Smooth muscle cell (in vitro differentiated cells): ENCODE measurements at regions not wholly inside any gene's neighbourhood (a gene's known extent, or its start where the extent isn't known, plus 50 kb on each side); places are given as distances from the start of the nearest gene placed in this dataset.

Experiments
- DNase-seq: peaks from one replicate; lab custom pipeline; 2025; ENCODE audit not compliant: unreplicated experiment; lab: John Stamatoyannopoulos, UW
- H2AFZ ChIP-seq: fragments of 200-600 bp; sonication (generic); 2 replicates; pipeline ENCODE4 v1.6.0; 2016; ENCODE audit warnings: antibody characterized with exemption, low read depth, mild to moderate bottlenecking
- H3F3A ChIP-seq: fragments of 200-600 bp; sonication (generic); 2 replicates; pipeline ENCODE4 v1.6.0; 2017; ENCODE audit warnings: antibody characterized with exemption, low read depth
- H3K27ac ChIP-seq: fragments of 200-600 bp; sonication (generic); 2 replicates; pipeline ENCODE4 v1.5.1; 2016; ENCODE audit warnings: low read depth, mild to moderate bottlenecking
- H3K27me3 ChIP-seq: fragments of 200-600 bp; sonication (generic); 2 replicates; pipeline ENCODE4 v1.6.1; 2016; ENCODE audit warnings: low read depth, mild to moderate bottlenecking
- H3K36me3 ChIP-seq: fragments of 200-600 bp; sonication (generic); 2 replicates; pipeline ENCODE4 v1.5.1; 2016; ENCODE audit warnings: low read depth
- H3K4me1 ChIP-seq: fragments of 200-600 bp; sonication (generic); 2 replicates; pipeline ENCODE4 v1.5.1; 2016; ENCODE audit warnings: low read depth
- H3K4me2 ChIP-seq: fragments of 200-600 bp; sonication (generic); 2 replicates; pipeline ENCODE4 v1.6.0; 2016; ENCODE audit warnings: mild to moderate bottlenecking
- H3K4me3 ChIP-seq: fragments of 200-600 bp; sonication (generic); 2 replicates; pipeline ENCODE4 v1.5.1; 2016; ENCODE audit warnings: mild to moderate bottlenecking
- H3K79me2 ChIP-seq: fragments of 200-600 bp; sonication (generic); 2 replicates; pipeline ENCODE4 v1.6.0; 2016; ENCODE audit warnings: low read depth, mild to moderate bottlenecking
- H3K9ac ChIP-seq: fragments of 200-600 bp; sonication (generic); 2 replicates; pipeline ENCODE4 v1.6.0; 2016; ENCODE audit warnings: low read depth
- H3K9me3 ChIP-seq: fragments of 200-600 bp; sonication (generic); replicated peaks from 2 replicates; pipeline ENCODE4 v1.5.1; 2016; ENCODE audit warnings: low read depth
- H4K20me1 ChIP-seq: fragments of 200-600 bp; sonication (generic); 2 replicates; pipeline ENCODE4 v1.6.0; 2016; ENCODE audit warnings: low read depth
- WGBS: methylation state at CpG from one replicate; pipeline ENCODE4 v1.1.7; 2016; ENCODE audit warnings: low lambda C conversion rate; 5-methylcytosine and 5-hydroxymethylcytosine counted together
- TF ChIP-seq, protein P1 (sequence below): fragments of 200-600 bp; sonication (generic); IDR thresholded peaks from 2 replicates; pipeline ENCODE4 v1.5.1; 2017; ENCODE audit warnings: borderline replicate concordance, mild to moderate bottlenecking, antibody characterized with exemption; ENCODE audit not compliant: insufficient read depth, poor library complexity, severe bottlenecking

- Histone ChIP-seq H3K36me3 (no peaks in the 10 kb centered on the region), H3F3A (no peaks in the 10 kb centered on the region), H3K79me2 (no peaks in the 10 kb centered on the region), H3K4me3 (no peak overlapping the region), H3K9me3 (no peaks in the 10 kb centered on the region), H3K27me3 (no peaks in the 10 kb centered on the region), H3K4me2 (no peak overlapping the region), H3K4me1 (no peaks in the 10 kb centered on the region), H4K20me1 (no peaks in the 10 kb centered on the region), H3K27ac (no peak overlapping the region), H2AFZ (no peak overlapping the region), H3K9ac (no peak overlapping the region)
- DNase-seq: no peak
- TF ChIP-seq, protein P1, sequence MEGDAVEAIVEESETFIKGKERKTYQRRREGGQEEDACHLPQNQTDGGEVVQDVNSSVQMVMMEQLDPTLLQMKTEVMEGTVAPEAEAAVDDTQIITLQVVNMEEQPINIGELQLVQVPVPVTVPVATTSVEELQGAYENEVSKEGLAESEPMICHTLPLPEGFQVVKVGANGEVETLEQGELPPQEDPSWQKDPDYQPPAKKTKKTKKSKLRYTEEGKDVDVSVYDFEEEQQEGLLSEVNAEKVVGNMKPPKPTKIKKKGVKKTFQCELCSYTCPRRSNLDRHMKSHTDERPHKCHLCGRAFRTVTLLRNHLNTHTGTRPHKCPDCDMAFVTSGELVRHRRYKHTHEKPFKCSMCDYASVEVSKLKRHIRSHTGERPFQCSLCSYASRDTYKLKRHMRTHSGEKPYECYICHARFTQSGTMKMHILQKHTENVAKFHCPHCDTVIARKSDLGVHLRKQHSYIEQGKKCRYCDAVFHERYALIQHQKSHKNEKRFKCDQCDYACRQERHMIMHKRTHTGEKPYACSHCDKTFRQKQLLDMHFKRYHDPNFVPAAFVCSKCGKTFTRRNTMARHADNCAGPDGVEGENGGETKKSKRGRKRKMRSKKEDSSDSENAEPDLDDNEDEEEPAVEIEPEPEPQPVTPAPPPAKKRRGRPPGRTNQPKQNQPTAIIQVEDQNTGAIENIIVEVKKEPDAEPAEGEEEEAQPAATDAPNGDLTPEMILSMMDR: no peak
- 81% methylated on average over 4 of the region's 4 CpGs for WGBS
These were observed 217.6 kb downstream of the TPRG1 start for GRCh38 chr3:189389346-189389745.

- Histone ChIP-seq H3K27ac (no peak overlapping the region), H2AFZ (no peak overlapping the region)
These were observed 221.8 kb downstream of the TPRG1 start for GRCh38 chr3:189393598-189393997.

DNA sequence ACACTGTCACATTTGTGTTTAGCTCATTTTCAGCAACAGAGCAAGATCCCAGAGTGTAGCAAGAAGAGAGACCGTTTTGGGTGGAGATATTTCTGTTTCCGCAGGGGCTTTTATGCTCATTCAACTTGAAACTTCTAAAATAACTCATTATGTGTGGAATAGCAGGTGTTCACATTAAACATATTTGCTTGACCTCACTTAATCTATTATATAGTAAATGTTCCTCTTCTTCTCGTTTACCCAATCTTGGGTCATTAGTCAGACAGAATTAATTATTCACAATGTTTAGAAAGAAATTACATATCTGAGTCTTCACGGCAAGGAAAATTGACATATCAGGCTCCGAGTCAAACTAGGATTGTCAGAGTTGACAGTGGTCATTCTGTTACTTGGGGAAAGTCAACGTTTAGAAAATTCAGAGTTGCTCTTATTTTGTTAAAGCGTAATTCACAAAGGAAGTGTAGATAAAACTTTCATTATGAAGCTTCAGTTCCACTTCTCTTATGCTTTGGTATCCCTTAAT lies 222.9 kb downstream of the TPRG1 start:
- H3F3A ChIP-seq: no peaks in the 10 kb centered on the region
- no peak overlapping the region for H2AFZ ChIP-seq
- TF ChIP-seq, protein P1: no peak
- DNase-seq: no peak
- no peak overlapping the region for H3K4me2 ChIP-seq
- no peak overlapping the region for H3K27ac ChIP-seq
- WGBS: 89% methylated on average over 7 of the region's 7 CpGs
- no peak overlapping the region for H3K9ac ChIP-seq
- no peaks in the 10 kb centered on the region for H4K20me1 ChIP-seq
- H3K4me1 ChIP-seq: no peaks in the 10 kb centered on the region
- no peaks in the 10 kb centered on the region for H3K36me3 ChIP-seq
- H3K4me3 ChIP-seq: no peak overlapping the region
- no peaks in the 10 kb centered on the region for H3K9me3 ChIP-seq
- no peaks in the 10 kb centered on the region for H3K79me2 ChIP-seq
- no peaks in the 10 kb centered on the region for H3K27me3 ChIP-seq

More at GRCh38 chr3:189393598-189393997, 221.8 kb downstream of the TPRG1 start:
- Histone ChIP-seq H3K36me3 (no peaks in the 10 kb centered on the region), H3K9me3 (no peaks in the 10 kb centered on the region), H4K20me1 (no peaks in the 10 kb centered on the region), H3K4me2 (no peak overlapping the region), H3K9ac (no peak overlapping the region), H3K4me1 (no peaks in the 10 kb centered on the region), H3K27me3 (no peaks in the 10 kb centered on the region), H3F3A (no peaks in the 10 kb centered on the region), H3K79me2 (no peaks in the 10 kb centered on the region), H3K4me3 (no peak overlapping the region)
- TF ChIP-seq, protein P1: no peak
- DNase-seq: no peak
- WGBS: 79% methylated on average over 5 of the region's 5 CpGs

DNA sequence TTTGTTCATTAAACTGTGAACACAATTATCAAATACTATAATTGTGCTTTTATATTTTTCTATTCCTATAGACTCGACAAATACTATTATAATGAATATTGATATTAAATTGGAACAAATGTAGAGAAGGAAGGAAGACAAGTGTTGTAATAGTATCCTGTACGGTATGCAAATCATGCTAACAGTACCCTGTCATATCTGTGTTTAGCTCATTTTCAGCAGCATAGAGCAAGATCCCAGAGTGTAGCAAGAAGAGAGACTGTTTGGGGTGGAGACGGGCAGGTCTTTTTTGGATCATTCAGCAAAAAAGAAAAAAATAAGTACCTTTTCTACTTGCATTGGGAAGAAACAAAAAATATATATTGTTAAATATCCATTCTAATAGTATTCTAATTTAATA lies 224.1 kb downstream of the TPRG1 start:
- TF ChIP-seq, protein P1: no peak
- no peak for DNase-seq
- Histone ChIP-seq H3K27me3 (no peaks in the 10 kb centered on the region), H3K4me3 (no peak overlapping the region), H3K36me3 (no peaks in the 10 kb centered on the region), H3K27ac (no peak overlapping the region), H3K4me1 (no peaks in the 10 kb centered on the region), H3K79me2 (no peaks in the 10 kb centered on the region), H3K9me3 (no peaks in the 10 kb centered on the region), H3K4me2 (no peak overlapping the region), H4K20me1 (no peaks in the 10 kb centered on the region), H3K9ac (no peak overlapping the region), H2AFZ (no peak overlapping the region), H3F3A (no peaks in the 10 kb centered on the region)
- 91% methylated on average over 3 of the region's 3 CpGs for WGBS
